OCI-LY7 (cell line): ENCODE measurements at regions not wholly inside any gene's neighbourhood (a gene's known extent, or its start where the extent isn't known, plus 50 kb on each side); places are given as distances from the start of the nearest gene placed in this dataset.

Experiments used
- EZH2phosphoT487 ChIP-seq: fragments of 200-600 bp; sonication (generic); IDR thresholded peaks from 2 replicates; pipeline ENCODE4 v1.6.1; 2018; ENCODE audit warnings: low read depth, borderline replicate concordance, mild to moderate bottlenecking, mixed run types, antibody characterized with exemption, low read length, moderate library complexity, mixed read lengths
- TF ChIP-seq, protein P1 (sequence below): fragments of 200-600 bp; sonication (generic); conservative IDR thresholded peaks from 2 replicates; pipeline ENCODE4 v1.5.1; 2014; ENCODE audit warnings: mild to moderate bottlenecking, antibody characterized with exemption, low read length, moderate library complexity, mixed read lengths

DNA sequence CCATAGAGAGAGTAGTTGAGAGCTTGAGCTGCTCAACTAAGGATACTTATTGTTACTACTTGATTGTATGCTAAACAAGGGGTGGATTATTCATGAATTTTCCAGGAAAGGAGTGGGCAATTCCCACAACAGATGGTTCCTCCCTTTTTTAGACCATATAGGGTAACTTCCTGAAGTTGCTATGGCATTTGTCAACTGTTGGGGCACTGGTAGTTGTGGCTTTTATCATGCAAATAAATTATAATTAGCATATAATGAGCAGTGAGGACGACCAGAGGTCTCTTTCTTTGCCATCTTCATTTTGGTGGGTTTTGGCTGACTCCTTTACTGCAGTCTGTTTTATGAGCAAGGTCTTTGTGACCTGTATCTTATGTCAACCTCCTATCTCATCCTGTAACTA is 1403.5 kb upstream of the PABPC4L start:
- TF ChIP-seq, protein P1, sequence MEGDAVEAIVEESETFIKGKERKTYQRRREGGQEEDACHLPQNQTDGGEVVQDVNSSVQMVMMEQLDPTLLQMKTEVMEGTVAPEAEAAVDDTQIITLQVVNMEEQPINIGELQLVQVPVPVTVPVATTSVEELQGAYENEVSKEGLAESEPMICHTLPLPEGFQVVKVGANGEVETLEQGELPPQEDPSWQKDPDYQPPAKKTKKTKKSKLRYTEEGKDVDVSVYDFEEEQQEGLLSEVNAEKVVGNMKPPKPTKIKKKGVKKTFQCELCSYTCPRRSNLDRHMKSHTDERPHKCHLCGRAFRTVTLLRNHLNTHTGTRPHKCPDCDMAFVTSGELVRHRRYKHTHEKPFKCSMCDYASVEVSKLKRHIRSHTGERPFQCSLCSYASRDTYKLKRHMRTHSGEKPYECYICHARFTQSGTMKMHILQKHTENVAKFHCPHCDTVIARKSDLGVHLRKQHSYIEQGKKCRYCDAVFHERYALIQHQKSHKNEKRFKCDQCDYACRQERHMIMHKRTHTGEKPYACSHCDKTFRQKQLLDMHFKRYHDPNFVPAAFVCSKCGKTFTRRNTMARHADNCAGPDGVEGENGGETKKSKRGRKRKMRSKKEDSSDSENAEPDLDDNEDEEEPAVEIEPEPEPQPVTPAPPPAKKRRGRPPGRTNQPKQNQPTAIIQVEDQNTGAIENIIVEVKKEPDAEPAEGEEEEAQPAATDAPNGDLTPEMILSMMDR: no peak
- TF ChIP-seq EZH2phosphoT487: no peak
